ENCODE measurements at regions not wholly inside any gene's neighbourhood (a gene's known extent, or its start where the extent isn't known, plus 50 kb on each side); places are given as distances from the start of the nearest gene placed in this dataset.

GRCh38 chr9:105979290-105979689 is 284.9 kb downstream of the TMEM38B start:
- TF ChIP-seq REST (IDR thresholded peaks at IDR 0.05) (no peak), CTCF (IDR thresholded peaks at IDR 0.05; ENCODE audit: low read depth, low read length, missing input control) (no peak)

Measured in liver (tissue), 2 donors.